AG09319 (cell line): ENCODE measurements at regions not wholly inside any gene's neighbourhood (a gene's known extent, or its start where the extent isn't known, plus 50 kb on each side); places are given as distances from the start of the nearest gene placed in this dataset.

Experiments
- DNase-seq: peaks from one replicate; pipeline ENCODE4 v3.0.0-alpha.2; 2010; ENCODE audit warnings: low read depth; ENCODE audit errors: extremely low read depth
- TF ChIP-seq, protein P1 (sequence below): IDR thresholded peaks from 2 replicates; pipeline ENCODE4 v1.5.1; 2011; ENCODE audit warnings: low read depth, mild to moderate bottlenecking, inconsistent platforms, low read length, moderate library complexity

DNA sequence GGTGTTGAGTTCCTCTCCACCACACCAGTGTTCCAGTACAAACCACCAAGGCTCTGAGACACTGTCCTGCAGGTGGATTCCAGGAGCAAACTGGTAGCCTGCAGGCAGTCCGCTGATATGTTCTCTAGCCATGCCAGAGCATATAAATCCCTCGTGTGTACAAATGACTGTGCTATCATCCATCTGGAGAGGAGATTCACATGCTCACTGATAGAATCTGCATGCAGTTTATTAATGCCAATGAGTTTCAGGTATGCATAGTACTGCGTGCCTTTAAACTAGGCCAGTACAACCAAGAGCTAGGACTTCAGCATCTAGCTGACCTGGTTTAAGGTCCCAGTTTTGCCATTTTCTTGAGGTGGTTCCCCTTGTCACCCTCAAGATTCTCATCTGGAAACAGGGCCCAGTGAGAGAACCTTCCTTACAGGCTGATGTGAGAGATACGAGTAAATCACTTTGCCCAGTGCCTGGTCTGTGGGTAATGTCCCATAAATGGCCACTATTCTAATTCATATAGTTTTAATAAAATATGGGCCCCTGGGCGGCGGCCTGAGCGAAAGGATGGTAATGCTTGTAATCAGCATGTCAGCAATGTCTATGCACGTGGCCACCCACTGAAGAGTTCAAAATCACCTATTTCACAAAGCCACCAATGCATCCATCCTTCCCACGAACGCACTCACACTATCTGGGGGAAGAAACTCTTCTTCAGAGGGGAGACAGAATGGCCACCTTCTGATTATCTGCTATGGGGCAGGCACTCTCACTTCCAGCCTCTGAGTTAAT, 268.0 kb upstream of the ZMIZ1 start:
- DNase-seq: no peak
- TF ChIP-seq, protein P1, sequence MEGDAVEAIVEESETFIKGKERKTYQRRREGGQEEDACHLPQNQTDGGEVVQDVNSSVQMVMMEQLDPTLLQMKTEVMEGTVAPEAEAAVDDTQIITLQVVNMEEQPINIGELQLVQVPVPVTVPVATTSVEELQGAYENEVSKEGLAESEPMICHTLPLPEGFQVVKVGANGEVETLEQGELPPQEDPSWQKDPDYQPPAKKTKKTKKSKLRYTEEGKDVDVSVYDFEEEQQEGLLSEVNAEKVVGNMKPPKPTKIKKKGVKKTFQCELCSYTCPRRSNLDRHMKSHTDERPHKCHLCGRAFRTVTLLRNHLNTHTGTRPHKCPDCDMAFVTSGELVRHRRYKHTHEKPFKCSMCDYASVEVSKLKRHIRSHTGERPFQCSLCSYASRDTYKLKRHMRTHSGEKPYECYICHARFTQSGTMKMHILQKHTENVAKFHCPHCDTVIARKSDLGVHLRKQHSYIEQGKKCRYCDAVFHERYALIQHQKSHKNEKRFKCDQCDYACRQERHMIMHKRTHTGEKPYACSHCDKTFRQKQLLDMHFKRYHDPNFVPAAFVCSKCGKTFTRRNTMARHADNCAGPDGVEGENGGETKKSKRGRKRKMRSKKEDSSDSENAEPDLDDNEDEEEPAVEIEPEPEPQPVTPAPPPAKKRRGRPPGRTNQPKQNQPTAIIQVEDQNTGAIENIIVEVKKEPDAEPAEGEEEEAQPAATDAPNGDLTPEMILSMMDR: no peak

- DNase-seq: no peak
- TF ChIP-seq, protein P1: no peak
These were observed 266.3 kb upstream of the ZMIZ1 start for GRCh38 chr10:78802431-78802830.

GRCh38 chr10:78802866-78803265, 265.9 kb upstream of the ZMIZ1 start:
- DNase-seq: peak; percentile 44
- TF ChIP-seq, protein P1: no peak

- TF ChIP-seq, protein P1: no peak
- DNase-seq: no peak
These were observed 265.1 kb upstream of the ZMIZ1 start for GRCh38 chr10:78803710-78804109.

GRCh38 chr10:78804411-78805032, 264.2 kb upstream of the ZMIZ1 start:
- TF ChIP-seq, protein P1: no peak
- DNase-seq: no peak

DNA sequence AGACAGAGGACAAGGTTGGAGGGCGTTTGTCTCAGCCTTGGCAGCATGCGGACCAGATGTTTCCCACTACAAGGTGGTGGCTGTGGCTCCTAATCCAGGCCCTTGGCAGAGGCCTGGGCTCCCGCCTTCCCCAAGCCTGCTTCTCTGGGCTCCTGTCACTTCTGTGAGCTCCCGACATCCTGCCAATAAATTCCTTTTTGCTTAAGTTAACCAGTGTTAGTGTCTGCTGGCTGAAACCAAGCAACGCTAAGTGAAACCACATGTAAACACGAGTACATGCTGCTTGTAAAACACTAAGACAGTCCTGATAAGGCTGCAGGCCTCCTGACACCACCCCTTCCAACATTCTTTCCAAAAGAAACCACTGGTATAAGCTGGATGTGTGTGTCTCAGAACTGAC, 263.6 kb upstream of the ZMIZ1 start:
- TF ChIP-seq, protein P1: no peak
- peak; percentile 98 for DNase-seq

GRCh38 chr10:78806681-78807221, 262.0 kb upstream of the ZMIZ1 start:
- TF ChIP-seq, protein P1: no peak
- no peak for DNase-seq
